B cell (primary cell): ENCODE measurements at regions not wholly inside any gene's neighbourhood (a gene's known extent, or its start where the extent isn't known, plus 50 kb on each side); places are given as distances from the start of the nearest gene placed in this dataset.
A peak's percentile ranks its signal among the peaks of the same experiment; 100 is the strongest.

Experiments
- ATAC-seq: fragments of 200-7000 bp; cut with Tn5 transposase; one replicate; pipeline ENCODE4 v1.10.0; 2021; ENCODE audit warnings: low read depth, mild to moderate bottlenecking, moderate number of reproducible peaks, moderate library complexity
- CTCF ChIA-PET: fragments of 350-600 bp; sonication (Branson Sonifier 250); formaldehyde crosslinking; loops from one replicate; lab custom pipeline; 2021; ENCODE audit warnings: antibody characterized with exemption, inconsistent platforms; lab: Charles Lee
- POLR2A ChIA-PET: fragments of 350-600 bp; sonication (Branson Sonifier 250); formaldehyde crosslinking; loops from one replicate; lab custom pipeline; 2021; ENCODE audit warnings: antibody characterized with exemption; lab: Charles Lee
- DNase-seq: peaks from one replicate; pipeline ENCODE4 v3.0.0; 2013
- H2AFZ ChIP-seq: 2 replicates; pipeline ENCODE4 v1.6.1; 2012; ENCODE audit warnings: mild to moderate bottlenecking, low read depth, low read length; ENCODE audit not compliant: insufficient read depth, poor library complexity, severe bottlenecking
- H3K27ac ChIP-seq, 2 donors: 1 replicate in 1 of 2; 2 replicates in 1 of 2; pipeline ENCODE4 v1.5.1; 2012 to 2013; ENCODE audit warnings: low read length in 2 of 2, mild to moderate bottlenecking in 2 of 2, moderate library complexity in 1 of 2
- H3K27me3 ChIP-seq, 4 experiments: fragments of 200-600 bp in 1 of 4; sonication (generic) in 1 of 4; replicated peaks in 1 of 4; 1 replicate in 2 of 4; 2 replicates in 2 of 4; pipeline versions ENCODE4 v1.6.1 to v1.7.0; 2013 to 2016; ENCODE audit warnings: low read length in 3 of 4, mild to moderate bottlenecking in 2 of 4, mixed read lengths in 1 of 4, moderate library complexity in 1 of 4; ENCODE audit not compliant: insufficient read depth in 4 of 4, control insufficient read depth in 3 of 4; ENCODE audit errors: control extremely low read depth in 1 of 4
- H3K36me3 ChIP-seq, 2 experiments: replicated peaks in 1 of 2; 1 replicate in 1 of 2; 2 replicates in 1 of 2; pipeline versions ENCODE4 v1.6.1 to v1.7.1; 2013; ENCODE audit warnings: low read length in 1 of 2; ENCODE audit not compliant: insufficient read depth in 2 of 2, control insufficient read depth in 1 of 2; ENCODE audit errors: control extremely low read depth in 1 of 2, extremely low read depth in 1 of 2
- H3K4me1 ChIP-seq, 2 donors: fragments of 200-600 bp in 1 of 2; sonication (generic) in 1 of 2; 1 replicate in 1 of 2; 2 replicates in 1 of 2; pipeline versions ENCODE4 v1.5.1 to v1.6.1; 2013 to 2017; ENCODE audit warnings: low read length in 2 of 2; ENCODE audit not compliant: control insufficient read depth in 2 of 2, insufficient read depth in 2 of 2
- H3K4me2 ChIP-seq: replicated peaks from 2 replicates; pipeline ENCODE3; 2012; ENCODE audit warnings: mild to moderate bottlenecking, low read depth, low read length; ENCODE audit not compliant: poor library complexity, severe bottlenecking
- H3K4me3 ChIP-seq, 5 experiments: fragments of 200-600 bp in 1 of 5; sonication (generic) in 1 of 5; 1 replicate in 3 of 5; 2 replicates in 2 of 5; pipeline versions ENCODE4 v1.5.1 to v1.7.0; 2011 to 2016; ENCODE audit warnings: low read length in 4 of 5, mild to moderate bottlenecking in 4 of 5, low read depth in 2 of 5, control low read depth in 1 of 5, moderate library complexity in 1 of 5; ENCODE audit not compliant: insufficient read depth in 1 of 5; ENCODE audit errors: control extremely low read depth in 1 of 5, extremely low read depth in 1 of 5
- H3K79me2 ChIP-seq: fragments of 200-600 bp; sonication (generic); one replicate; pipeline ENCODE4 v1.6.0; 2016; ENCODE audit warnings: low read length; ENCODE audit not compliant: control insufficient read depth, insufficient read depth
- H3K9ac ChIP-seq: fragments of 200-600 bp; sonication (generic); 2 replicates; pipeline ENCODE4 v1.6.1; 2017; ENCODE audit warnings: mild to moderate bottlenecking, low read length, moderate library complexity
- H3K9me3 ChIP-seq, 3 donors: one replicate each; pipeline versions ENCODE4 v1.6.1 to v1.7.1; 2013; ENCODE audit warnings: low read length in 2 of 3; ENCODE audit not compliant: control insufficient read depth in 2 of 3, insufficient read depth in 1 of 3; ENCODE audit errors: control extremely low read depth in 1 of 3
- H4K20me1 ChIP-seq: 2 replicates; pipeline ENCODE4 v1.6.0; 2012; ENCODE audit warnings: mild to moderate bottlenecking, low read length; ENCODE audit not compliant: insufficient read depth, control insufficient read depth, poor library complexity, severe bottlenecking
- H3K27ac Mint-ChIP-seq: one replicate; pipeline ENCODE4 v1.8.0; 2021; ENCODE audit warnings: mixed read lengths
- H3K27me3 Mint-ChIP-seq: one replicate; pipeline ENCODE4 v1.8.0; 2021; ENCODE audit warnings: mixed read lengths
- H3K4me1 Mint-ChIP-seq: one replicate; pipeline ENCODE4 v1.8.0; 2021; ENCODE audit warnings: mixed read lengths
- H3K4me3 Mint-ChIP-seq: one replicate; pipeline ENCODE4 v1.8.0; 2021; ENCODE audit warnings: mixed read lengths
- H3K9me3 Mint-ChIP-seq: one replicate; pipeline ENCODE4 v1.8.0; 2022; ENCODE audit warnings: mixed read lengths; ENCODE audit not compliant: insufficient read depth
- CTCF ChIP-seq: fragments of 200-600 bp; IDR thresholded peaks from one replicate; pipeline ENCODE4 v1.8.0; 2022; ENCODE audit warnings: antibody characterized with exemption, mild to moderate bottlenecking
- EZH2 ChIP-seq: IDR thresholded peaks from 2 replicates; pipeline ENCODE4 v1.6.1; 2012; ENCODE audit warnings: borderline replicate concordance, low read depth, mild to moderate bottlenecking, moderate library complexity, low read length; ENCODE audit not compliant: insufficient read depth, poor library complexity, severe bottlenecking
- WGBS: methylation state at CpG from one replicate; pipeline ENCODE4 v1.1.5; 2013; ENCODE audit warnings: missing lambda C conversion rate; ENCODE audit not compliant: insufficient coverage; 5-methylcytosine and 5-hydroxymethylcytosine counted together
- intact Hi-C: fragments of 100-400 bp; cut with micrococcal nuclease; formaldehyde crosslinking; loops from one replicate; pipeline ENCODE4 v1.10.0; 2022

GRCh38 chr5:66255714-66256113 is 111.6 kb downstream of the SREK1 start:
- no peak overlapping the region for H3K4me3 ChIP-seq

GRCh38 chr5:66273121-66273520 is 129.0 kb downstream of the SREK1 start:
- Histone ChIP-seq H3K4me3 (no peak overlapping the region), H3K9me3 (no peaks in the 10 kb centered on the region), H3K9ac (no peak overlapping the region), H2AFZ (no peak overlapping the region), H3K27ac (no peak overlapping the region), H4K20me1 (no peaks in the 10 kb centered on the region), H3K36me3 (no peaks in the 10 kb centered on the region), H3K79me2 (no peaks in the 10 kb centered on the region), H3K4me1 (no peaks in the 10 kb centered on the region), H3K27me3 (peaks cover 0 to 5% (median 1%) of the 10 kb centered on the region in 4 experiments), H3K4me2 (no peak overlapping the region)
- Mint-ChIP-seq H3K4me3 (no peak overlapping the region), H3K4me1 (no peaks in the 10 kb centered on the region), H3K27me3 (peaks cover 48% of the 10 kb centered on the region), H3K9me3 (no peaks in the 10 kb centered on the region), H3K27ac (no peak overlapping the region)
- DNase-seq, result no peak
- TF ChIP-seq EZH2 (no peak), CTCF (no peak)
- no peak for ATAC-seq
- no CpG with 5 or more reads among the region's 4 CpGs for WGBS
- CTCF ChIA-PET, result no interaction called here
- intact Hi-C loops, result no loop called here
- POLR2A ChIA-PET, result no interaction called here

More at GRCh38 chr5:66255714-66256113, 111.6 kb downstream of the SREK1 start:
- Histone ChIP-seq H3K36me3 (no peaks in the 10 kb centered on the region), H2AFZ (peak overlapping the region; percentile 58), H3K9ac (peak overlapping the region; percentile 18), H4K20me1 (no peaks in the 10 kb centered on the region), H3K79me2 (no peaks in the 10 kb centered on the region), H3K9me3 (no peaks in the 10 kb centered on the region), H3K27ac (peak overlapping the region in 1 of 2 donors; percentile 25), H3K27me3 (peaks cover 0 to 4% (median 0%) of the 10 kb centered on the region in 4 experiments), H3K4me2 (peak overlapping the region; percentile 36), H3K4me1 (peaks cover 4 to 7% of the 10 kb centered on the region in 2 donors)
- peak; percentile 40 for DNase-seq
- Mint-ChIP-seq H3K27me3 (no peaks in the 10 kb centered on the region), H3K27ac (peak overlapping the region; percentile 72), H3K9me3 (peaks cover 5% of the 10 kb centered on the region), H3K4me1 (peaks cover 9% of the 10 kb centered on the region), H3K4me3 (peak overlapping the region; percentile 63)
- TF ChIP-seq EZH2 (no peak), CTCF (no peak)
- POLR2A ChIA-PET, result no interaction called here
- 10% methylated on average over 2 of the region's 5 CpGs for WGBS
- intact Hi-C loops, result no loop called here
- CTCF ChIA-PET, result no interaction called here
- ATAC-seq, result no peak
